Upper lobe of left lung (tissue), 6 donors: ENCODE measurements at regions not wholly inside any gene's neighbourhood (a gene's known extent, or its start where the extent isn't known, plus 50 kb on each side); places are given as distances from the start of the nearest gene placed in this dataset.

Source experiments
- ATAC-seq, 2 donors: fragments of 200-7000 bp; cut with Tn5 transposase; one replicate each; pipeline ENCODE4 v1.9.1; 2022; ENCODE audit warnings: mild to moderate bottlenecking in 2 of 2, moderate library complexity in 2 of 2; ENCODE audit not compliant: low FRiP score in 2 of 2
- DNase-seq, 2 donors: peaks; one replicate each; pipeline ENCODE4 v3.0.0-alpha.2; 2019 to 2020
- H3K27ac ChIP-seq, 4 donors: fragments of 200-600 bp; sonication (generic); one replicate each; pipeline ENCODE4 v1.5.1; 2016 to 2019
- H3K27me3 ChIP-seq, 4 donors: fragments of 200-600 bp; sonication (generic); one replicate each; pipeline ENCODE4 v1.5.1; 2017 to 2019
- H3K36me3 ChIP-seq, 4 donors: fragments of 200-600 bp; sonication (generic); one replicate each; pipeline ENCODE4 v1.5.1; 2016 to 2019
- H3K4me1 ChIP-seq, 4 donors: fragments of 200-600 bp; sonication (generic); one replicate each; pipeline ENCODE4 v1.5.1; 2018 to 2019
- H3K4me3 ChIP-seq, 4 donors: fragments of 200-600 bp; sonication (generic); one replicate each; pipeline ENCODE4 v1.5.1; 2017 to 2019; ENCODE audit warnings: mild to moderate bottlenecking in 2 of 4, moderate library complexity in 1 of 4
- H3K9me3 ChIP-seq, 4 donors: fragments of 200-600 bp; sonication (generic); one replicate each; pipeline ENCODE4 v1.5.1; 2018 to 2019
- EP300 ChIP-seq, 4 donors: sonication (generic); formaldehyde crosslinking; IDR thresholded peaks; one replicate each; pipeline ENCODE4 v1.5.1; 2017; ENCODE audit warnings: antibody characterized with exemption in 4 of 4, control low read depth in 2 of 4
- POLR2A ChIP-seq, 4 donors: fragments of 450-650 bp; IDR thresholded peaks; one replicate each; pipeline ENCODE4 v1.5.1; 2016 to 2017; ENCODE audit warnings: antibody characterized with exemption in 4 of 4, mild to moderate bottlenecking in 2 of 4
- POLR2AphosphoS5 ChIP-seq, 2 donors: sonication (generic); formaldehyde crosslinking; IDR thresholded peaks; one replicate each; pipeline ENCODE4 v1.5.1; 2017; ENCODE audit warnings: antibody characterized with exemption in 2 of 2
- WGBS, 2 donors: methylation state at CpG; one replicate each; pipeline ENCODE4 v1.1.5; 2017 to 2018; 5-methylcytosine and 5-hydroxymethylcytosine counted together
- TF ChIP-seq, protein P1 (sequence below), 6 experiments: fragments of 450-650 bp in 4 of 6; fragments of 200-600 bp in 2 of 6; sonication (generic) in 2 of 6; IDR thresholded peaks; one replicate each; pipeline ENCODE4 v1.5.1; 2016 to 2019; ENCODE audit warnings: antibody characterized with exemption in 6 of 6
- donor health status: DM: no; HTN: no; CAD: no; lungs with moderate emphysema.
- donor health status: DM: no; HTN: yes; CAD: no; lungs with severe emphysema.

GRCh38 chr7:106413446-106413845, 128.7 kb upstream of the NAMPT start:
- 67 to 79% methylated on average over 2 of the region's 2 CpGs for WGBS, 2 donors
- H3K36me3 ChIP-seq, result no peaks in the 10 kb centered on the region
- H3K27me3 ChIP-seq, result no peaks in the 10 kb centered on the region
- TF ChIP-seq EP300 (IDR thresholded peaks at IDR 0.05), result no peak
- TF ChIP-seq, protein P1, sequence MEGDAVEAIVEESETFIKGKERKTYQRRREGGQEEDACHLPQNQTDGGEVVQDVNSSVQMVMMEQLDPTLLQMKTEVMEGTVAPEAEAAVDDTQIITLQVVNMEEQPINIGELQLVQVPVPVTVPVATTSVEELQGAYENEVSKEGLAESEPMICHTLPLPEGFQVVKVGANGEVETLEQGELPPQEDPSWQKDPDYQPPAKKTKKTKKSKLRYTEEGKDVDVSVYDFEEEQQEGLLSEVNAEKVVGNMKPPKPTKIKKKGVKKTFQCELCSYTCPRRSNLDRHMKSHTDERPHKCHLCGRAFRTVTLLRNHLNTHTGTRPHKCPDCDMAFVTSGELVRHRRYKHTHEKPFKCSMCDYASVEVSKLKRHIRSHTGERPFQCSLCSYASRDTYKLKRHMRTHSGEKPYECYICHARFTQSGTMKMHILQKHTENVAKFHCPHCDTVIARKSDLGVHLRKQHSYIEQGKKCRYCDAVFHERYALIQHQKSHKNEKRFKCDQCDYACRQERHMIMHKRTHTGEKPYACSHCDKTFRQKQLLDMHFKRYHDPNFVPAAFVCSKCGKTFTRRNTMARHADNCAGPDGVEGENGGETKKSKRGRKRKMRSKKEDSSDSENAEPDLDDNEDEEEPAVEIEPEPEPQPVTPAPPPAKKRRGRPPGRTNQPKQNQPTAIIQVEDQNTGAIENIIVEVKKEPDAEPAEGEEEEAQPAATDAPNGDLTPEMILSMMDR (IDR thresholded peaks at IDR 0.05), result no peak
- no peak for TF ChIP-seq POLR2A (IDR thresholded peaks at IDR 0.05)
- TF ChIP-seq POLR2AphosphoS5 (IDR thresholded peaks at IDR 0.05), result no peak
- DNase-seq (no peak), ATAC-seq (no peak)
- H3K4me1 ChIP-seq, result peaks cover 10 to 15% (median 12%) of the 10 kb centered on the region in 4 donors
- no peak overlapping the region for H3K27ac ChIP-seq
- peaks cover 0 to 8% (median 4%) of the 10 kb centered on the region in 4 donors for H3K9me3 ChIP-seq
- no peak overlapping the region for H3K4me3 ChIP-seq

- Histone ChIP-seq H3K4me1 (no peaks in the 10 kb centered on the region), H3K4me3 (no peak overlapping the region), H3K9me3 (peaks cover 0 to 5% (median 0%) of the 10 kb centered on the region in 4 donors), H3K27me3 (no peaks in the 10 kb centered on the region), H3K27ac (no peak overlapping the region), H3K36me3 (no peaks in the 10 kb centered on the region)
- 0% methylated on average over 1 of the region's 1 CpG; no CpG with 5 or more reads in 1 of the 2 donors for WGBS, 2 donors
- DNase-seq, result no peak
- TF ChIP-seq EP300 (IDR thresholded peaks at IDR 0.05) (no peak), POLR2AphosphoS5 (IDR thresholded peaks at IDR 0.05) (no peak), POLR2A (IDR thresholded peaks at IDR 0.05) (no peak)
- TF ChIP-seq, protein P1 (IDR thresholded peaks at IDR 0.05), result no peak
- no peak for ATAC-seq
Observed at GRCh38 chr7:106405697-106406141, 120.9 kb upstream of the NAMPT start.

DNA sequence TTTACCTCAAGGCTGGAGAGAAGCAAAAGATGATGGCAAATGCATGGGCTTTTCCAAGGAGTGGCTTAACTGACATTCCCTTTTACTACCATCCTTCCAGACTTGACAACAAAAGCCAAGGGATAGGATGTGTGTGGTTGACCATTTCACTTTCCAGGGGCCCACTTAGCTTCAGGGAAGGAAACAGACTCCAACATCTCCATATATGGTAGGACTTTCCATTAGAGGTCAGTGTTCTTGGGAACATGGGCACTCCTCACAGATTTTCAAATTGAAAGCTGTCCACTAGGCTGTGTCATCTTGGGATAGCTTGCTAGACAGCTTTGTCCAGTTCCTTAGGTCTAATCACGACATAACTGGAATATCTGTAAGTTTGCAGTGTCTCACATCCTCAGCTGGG, 118.1 kb upstream of the NAMPT start:
- H3K27ac ChIP-seq, result no peak overlapping the region
- TF ChIP-seq EP300 (IDR thresholded peaks at IDR 0.05), result no peak
- TF ChIP-seq POLR2A (IDR thresholded peaks at IDR 0.05), result no peak
- TF ChIP-seq POLR2AphosphoS5 (IDR thresholded peaks at IDR 0.05), result no peak
- TF ChIP-seq, protein P1 (IDR thresholded peaks at IDR 0.05), result no peak
- 94 to 100% methylated on average over 1 of the region's 1 CpG for WGBS, 2 donors
- DNase-seq (no peak), ATAC-seq (no peak)
- no peaks in the 10 kb centered on the region for H3K4me1 ChIP-seq
- no peaks in the 10 kb centered on the region for H3K36me3 ChIP-seq
- peaks cover 0 to 5% (median 0%) of the 10 kb centered on the region in 4 donors for H3K9me3 ChIP-seq
- H3K4me3 ChIP-seq, result no peak overlapping the region
- H3K27me3 ChIP-seq, result no peaks in the 10 kb centered on the region

DNA sequence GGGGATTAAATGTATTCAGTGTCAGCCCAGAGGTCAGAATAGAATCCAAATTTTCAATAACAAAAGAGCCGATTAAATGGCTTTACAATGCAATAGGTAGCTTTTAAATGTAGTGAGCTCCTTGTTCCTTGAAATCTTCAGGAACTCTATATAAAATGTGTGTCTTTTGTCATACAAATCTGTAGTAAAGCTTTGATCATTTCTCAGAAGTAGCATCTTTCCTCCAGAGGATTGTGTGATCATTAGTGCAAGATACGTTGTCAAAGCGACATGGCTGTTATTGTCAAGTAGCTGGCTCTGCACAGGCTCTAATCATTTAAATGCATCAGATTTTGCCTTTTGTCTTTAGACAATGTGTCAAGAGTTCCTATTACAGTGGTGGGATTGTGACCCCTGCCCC, 116.1 kb upstream of the NAMPT start:
- no peaks in the 10 kb centered on the region for H3K36me3 ChIP-seq
- no peak for TF ChIP-seq POLR2A (IDR thresholded peaks at IDR 0.05)

DNA sequence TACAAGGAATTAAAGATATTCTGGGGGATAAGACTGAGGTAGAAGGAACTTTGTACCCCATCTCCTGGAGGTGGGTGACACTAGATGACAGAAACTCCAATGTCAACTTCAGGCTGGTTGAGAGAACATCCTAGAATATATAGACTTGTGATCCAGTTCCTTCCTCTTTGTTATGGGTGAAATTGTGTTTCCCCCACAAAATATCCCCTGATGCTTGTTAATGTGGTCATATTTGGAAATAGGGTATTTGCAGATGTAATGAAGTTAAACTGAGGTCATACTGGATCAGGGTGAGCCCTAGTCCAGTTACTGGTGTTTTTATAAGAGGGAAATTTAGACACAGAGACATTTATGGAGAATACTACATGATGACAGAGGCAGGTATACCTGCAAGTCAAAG, 114.0 kb upstream of the NAMPT start:
- DNase-seq (no peak), ATAC-seq (no peak)

More for the DNA sequence above, 116.1 kb upstream of the NAMPT start:
- no peaks in the 10 kb centered on the region for H3K27me3 ChIP-seq
- ATAC-seq (no peak), DNase-seq (no peak)
- WGBS, 2 donors, result 93 to 98% methylated on average over 3 of the region's 3 CpGs
- H3K4me3 ChIP-seq, result no peak overlapping the region
- H3K9me3 ChIP-seq, result peaks cover 0 to 5% (median 0%) of the 10 kb centered on the region in 4 donors
- H3K27ac ChIP-seq, result no peak overlapping the region
- no peaks in the 10 kb centered on the region for H3K4me1 ChIP-seq

More for the DNA sequence above, 114.0 kb upstream of the NAMPT start:
- H3K36me3 ChIP-seq, result no peaks in the 10 kb centered on the region
- no peaks in the 10 kb centered on the region for H3K27me3 ChIP-seq
- no peak for TF ChIP-seq EP300 (IDR thresholded peaks at IDR 0.05)
- TF ChIP-seq POLR2A (IDR thresholded peaks at IDR 0.05), result no peak
- TF ChIP-seq, protein P1 (IDR thresholded peaks at IDR 0.05), result no peak
- TF ChIP-seq POLR2AphosphoS5 (IDR thresholded peaks at IDR 0.05), result no peak
- H3K4me3 ChIP-seq, result no peak overlapping the region
- no peak overlapping the region for H3K27ac ChIP-seq
- peaks cover 0 to 5% (median 0%) of the 10 kb centered on the region in 4 donors for H3K9me3 ChIP-seq
- no peaks in the 10 kb centered on the region for H3K4me1 ChIP-seq
